GM19438 (cell line): ENCODE measurements at regions not wholly inside any gene's neighbourhood (a gene's known extent, or its start where the extent isn't known, plus 50 kb on each side); places are given as distances from the start of the nearest gene placed in this dataset.
"Not testable (repeated sequence)": the region's sequence is repeated elsewhere in the genome, so short reads cannot be mapped to it uniquely, and the experiment has no call there.

ENCODE experiments used
- ATAC-seq: cut with Tn5 transposase; IDR thresholded peaks from one replicate; pipeline ENCODE4 v1.9.1; 2021; ENCODE audit warnings: low read depth; ENCODE audit not compliant: unreplicated experiment

- ATAC-seq: no peak
Observed at GRCh38 chr2:117607202-117607601, 207.3 kb upstream of the DDX18 start.

DNA sequence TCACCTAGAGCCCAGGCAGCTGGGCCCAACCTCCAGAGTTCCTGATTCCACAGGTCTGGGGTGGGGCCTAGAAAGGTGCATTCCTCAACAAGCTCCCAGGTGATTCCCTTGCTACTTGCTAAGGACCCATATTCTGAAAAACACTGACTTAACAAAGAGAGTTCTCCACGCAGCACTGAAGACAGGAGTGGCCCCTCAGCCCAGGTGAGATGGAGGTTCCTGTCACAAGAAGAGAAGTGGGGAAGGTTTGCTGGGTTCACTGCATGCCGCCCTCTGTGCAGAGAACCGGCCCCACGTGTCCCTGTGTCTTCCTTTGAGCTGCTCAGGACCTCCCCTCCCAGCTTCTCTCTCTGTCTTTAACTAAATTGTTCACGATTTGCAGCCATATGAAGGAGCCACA is 201.4 kb upstream of the DDX18 start:
- ATAC-seq: no peak

GRCh38 chr2:117614296-117614695 is 200.2 kb upstream of the DDX18 start:
- ATAC-seq: no peak

GRCh38 chr2:117614823-117615534 is 199.5 kb upstream of the DDX18 start:
- no peak for ATAC-seq

- no peak for ATAC-seq
Observed at GRCh38 chr2:117618607-117619006, 195.9 kb upstream of the DDX18 start.

DNA sequence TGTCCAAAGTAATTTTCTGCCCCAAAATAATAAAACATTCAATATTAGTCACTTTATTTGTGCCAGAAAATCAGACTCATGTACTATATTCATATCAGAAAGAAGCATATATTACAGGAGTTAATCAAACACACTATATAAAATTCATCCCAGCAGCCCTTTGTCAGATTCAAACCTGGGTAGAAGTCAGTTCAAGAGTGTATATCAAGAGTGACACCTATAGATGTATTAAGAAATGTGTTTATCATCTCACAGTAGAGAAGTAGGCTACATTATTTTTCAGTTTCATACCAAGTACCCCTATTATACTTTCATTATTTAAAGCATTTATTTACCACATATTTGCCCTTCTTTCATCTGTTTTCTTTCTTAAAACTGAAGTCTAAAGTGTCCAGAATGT is 193.2 kb upstream of the DDX18 start:
- ATAC-seq: no peak

- not testable (repeated sequence) for ATAC-seq
Observed at GRCh38 chr2:117623175-117623574, 191.3 kb upstream of the DDX18 start.

GRCh38 chr2:117631152-117631945 is 183.1 kb upstream of the DDX18 start:
- ATAC-seq: no peak

GRCh38 chr2:117635481-117635880 is 179.0 kb upstream of the DDX18 start:
- no peak for ATAC-seq

DNA sequence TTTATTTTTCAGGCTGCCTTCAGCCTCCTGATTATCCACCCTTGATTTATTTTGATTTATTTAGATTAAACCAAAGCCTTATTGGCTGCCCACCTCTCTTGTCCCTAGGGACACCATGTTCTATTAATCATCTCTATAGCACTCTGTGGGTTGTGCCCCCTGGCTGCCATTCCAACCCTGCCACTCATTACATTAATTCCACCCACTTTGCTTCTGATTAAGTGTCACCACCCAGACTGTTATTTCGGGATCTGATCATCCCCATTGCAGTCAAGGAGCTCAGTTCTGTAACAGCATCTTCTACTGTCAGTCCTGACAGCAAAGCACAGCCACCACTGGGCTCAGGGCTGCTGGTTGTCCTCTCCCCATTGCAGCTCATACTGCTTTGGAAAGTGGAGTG is 175.1 kb upstream of the DDX18 start:
- no peak for ATAC-seq

DNA sequence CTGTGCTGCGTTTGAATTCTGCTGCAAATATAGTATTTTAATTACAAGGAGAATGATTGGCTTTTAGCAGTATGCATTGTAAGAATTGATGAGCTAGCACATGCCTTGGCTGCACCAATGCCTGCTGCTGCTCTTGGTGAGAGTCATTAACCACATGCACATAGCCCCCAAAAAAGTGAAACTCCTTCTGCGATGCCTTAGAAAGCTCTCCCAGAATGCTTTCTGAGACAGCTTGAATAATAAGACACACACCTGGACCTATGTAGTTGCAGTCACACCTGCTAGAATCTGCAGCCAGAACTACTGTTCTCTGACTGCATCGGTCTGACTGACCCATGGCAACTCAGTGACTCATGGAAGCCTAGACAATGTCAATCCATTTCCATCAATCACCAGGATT is 170.1 kb upstream of the DDX18 start:
- ATAC-seq: no peak

DNA sequence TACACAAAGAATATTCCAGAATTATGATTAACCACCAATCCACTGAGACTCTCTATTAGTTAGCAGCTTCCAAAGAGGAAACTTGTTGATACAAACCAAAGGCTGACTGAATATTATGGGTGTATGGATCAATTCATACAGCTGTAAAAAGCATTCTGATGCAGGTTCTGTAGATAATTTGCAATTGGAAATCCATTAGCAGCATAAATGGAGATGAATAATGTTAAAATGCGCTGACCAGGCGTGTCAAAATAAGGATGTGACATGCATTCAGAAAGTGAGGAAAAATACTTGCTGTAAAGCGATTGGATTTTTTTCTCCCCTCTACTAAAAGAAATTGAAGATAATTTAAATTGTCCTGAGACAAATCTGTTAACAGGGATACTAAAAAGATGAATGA is 169.0 kb upstream of the DDX18 start:
- no peak for ATAC-seq

- ATAC-seq: no peak
Observed at GRCh38 chr2:117646099-117646498, 168.4 kb upstream of the DDX18 start.

DNA sequence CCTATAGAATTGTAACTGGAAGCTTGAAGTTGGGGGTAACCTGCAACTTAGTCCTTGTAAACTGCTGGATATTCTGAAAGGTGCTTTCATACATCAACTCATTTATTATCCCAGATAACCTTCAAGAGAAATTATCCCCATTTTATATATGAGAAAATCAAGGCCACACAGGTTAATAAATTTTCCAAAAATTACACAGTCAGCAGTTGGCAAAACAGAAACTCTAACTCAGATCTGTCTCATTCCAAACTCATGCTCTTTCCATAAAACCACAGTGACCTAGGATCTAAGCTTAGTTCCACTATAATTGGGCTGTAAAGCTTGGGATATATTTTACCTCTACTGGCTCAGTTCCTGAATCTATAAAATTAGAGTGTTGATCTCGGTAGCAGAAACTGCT is 167.6 kb upstream of the DDX18 start:
- ATAC-seq: no peak

DNA sequence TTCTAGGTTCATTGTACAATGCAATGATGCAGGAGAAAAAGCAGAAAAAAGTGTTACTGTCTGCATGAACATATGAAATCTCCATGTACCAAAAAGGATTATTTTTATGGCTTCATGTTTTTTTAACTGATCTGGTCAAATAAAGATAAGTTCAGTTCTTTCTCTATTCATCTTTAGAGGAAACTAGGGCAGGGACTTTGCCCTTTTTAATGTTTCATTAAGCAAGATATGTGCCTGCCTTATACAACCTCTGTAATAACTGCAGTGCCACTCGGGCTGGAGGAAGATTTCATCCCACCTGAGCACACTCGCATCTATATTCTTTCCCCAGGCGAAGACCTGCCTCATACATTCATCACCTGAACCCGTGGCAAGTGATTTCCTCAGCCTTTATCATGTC is 157.9 kb upstream of the DDX18 start:
- ATAC-seq: no peak

DNA sequence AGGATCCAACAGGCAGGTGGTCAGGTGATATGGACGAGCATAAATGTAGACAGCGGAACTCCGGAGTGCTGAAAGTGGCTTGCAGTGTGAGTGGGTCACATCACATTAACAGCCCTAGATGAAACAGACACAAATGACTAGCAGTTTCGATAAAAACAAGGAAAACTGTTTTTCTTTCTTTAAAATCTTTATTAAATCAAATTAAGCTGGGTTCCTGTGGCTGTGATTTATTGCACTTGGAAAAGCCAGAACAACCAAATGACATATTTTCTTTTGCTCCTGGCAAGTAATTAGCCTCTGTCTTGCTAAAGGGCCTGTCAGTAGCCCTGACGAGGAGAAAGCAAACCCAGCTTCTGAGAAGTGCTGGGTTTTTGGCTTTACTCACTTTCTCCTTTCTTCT is 152.9 kb upstream of the DDX18 start:
- no peak for ATAC-seq

- ATAC-seq: no peak
Observed at GRCh38 chr2:117674172-117674571, 140.3 kb upstream of the DDX18 start.

GRCh38 chr2:117679952-117680351 is 134.5 kb upstream of the DDX18 start:
- ATAC-seq: no peak

- no peak for ATAC-seq
Observed at GRCh38 chr2:117684919-117685318, 129.6 kb upstream of the DDX18 start.

- ATAC-seq: peak; percentile 76
Observed at GRCh38 chr2:117686699-117687098, 127.8 kb upstream of the DDX18 start.

DNA sequence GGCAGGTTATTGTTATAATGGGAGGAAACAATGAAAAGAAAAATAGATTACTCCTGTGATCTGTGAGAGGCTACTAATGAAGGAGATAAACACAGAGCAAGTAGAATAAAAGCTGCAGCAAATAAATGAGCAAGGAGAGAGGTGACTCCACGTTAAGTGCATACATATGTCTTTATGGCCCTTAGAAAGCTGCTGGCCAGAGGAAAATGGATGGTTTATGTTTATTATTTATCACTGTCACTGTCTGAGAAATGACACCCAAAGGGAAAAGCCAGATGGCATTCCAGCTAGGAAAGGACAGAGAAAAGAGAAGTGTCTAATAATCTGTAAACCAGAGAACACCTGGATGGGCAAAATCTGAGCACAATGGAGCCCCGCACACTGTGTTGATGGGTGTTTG is 122.9 kb upstream of the DDX18 start:
- ATAC-seq: no peak
